Activated CD8-positive, alpha-beta T cell treated with anti-CD3 and anti-CD28 coated beads, Interleukin-2, amount 10 ng/mL, durations not matched to agents 7 days and 5 days (primary cell): ENCODE measurements at regions not wholly inside any gene's neighbourhood (a gene's known extent, or its start where the extent isn't known, plus 50 kb on each side); places are given as distances from the start of the nearest gene placed in this dataset.
"Not testable (repeated sequence)": the region's sequence is repeated elsewhere in the genome, so short reads cannot be mapped to it uniquely, and the experiment has no call there.

Experiments
- ATAC-seq: fragments of 150-1000 bp; cut with Tn5 transposase; one replicate; pipeline ENCODE4 v1.10.0; 2021; ENCODE audit warnings: moderate library complexity
- CTCF ChIA-PET: fragments of 350-600 bp; sonication (Branson Sonifier 250); formaldehyde crosslinking; loops from one replicate; lab custom pipeline; 2021; ENCODE audit warnings: antibody characterized with exemption; lab: Charles Lee
- POLR2A ChIA-PET: fragments of 350-600 bp; sonication (Branson Sonifier 250); formaldehyde crosslinking; loops from one replicate; lab custom pipeline; 2021; ENCODE audit warnings: antibody characterized with exemption; lab: Charles Lee
- DNase-seq: peaks from one replicate; pipeline ENCODE4 v3.0.0-alpha.2; 2020
- H3K27ac Mint-ChIP-seq: one replicate; pipeline ENCODE4 v1.8.0; 2021; ENCODE audit warnings: mild to moderate bottlenecking, mixed read lengths
- H3K27me3 Mint-ChIP-seq: one replicate; pipeline ENCODE4 v1.8.0; 2021; ENCODE audit warnings: low read depth, mixed read lengths
- H3K36me3 Mint-ChIP-seq: one replicate; pipeline ENCODE4 v1.8.0; 2021; ENCODE audit warnings: low read depth, mixed read lengths
- H3K4me1 Mint-ChIP-seq: one replicate; pipeline ENCODE4 v1.8.0; 2021; ENCODE audit warnings: low read depth, mixed read lengths
- H3K4me3 Mint-ChIP-seq: one replicate; pipeline ENCODE4 v1.8.0; 2021; ENCODE audit warnings: mild to moderate bottlenecking, mixed read lengths
- H3K9me3 Mint-ChIP-seq: one replicate; pipeline ENCODE4 v1.8.0; 2022; ENCODE audit warnings: mixed read lengths; ENCODE audit not compliant: insufficient read depth

DNA sequence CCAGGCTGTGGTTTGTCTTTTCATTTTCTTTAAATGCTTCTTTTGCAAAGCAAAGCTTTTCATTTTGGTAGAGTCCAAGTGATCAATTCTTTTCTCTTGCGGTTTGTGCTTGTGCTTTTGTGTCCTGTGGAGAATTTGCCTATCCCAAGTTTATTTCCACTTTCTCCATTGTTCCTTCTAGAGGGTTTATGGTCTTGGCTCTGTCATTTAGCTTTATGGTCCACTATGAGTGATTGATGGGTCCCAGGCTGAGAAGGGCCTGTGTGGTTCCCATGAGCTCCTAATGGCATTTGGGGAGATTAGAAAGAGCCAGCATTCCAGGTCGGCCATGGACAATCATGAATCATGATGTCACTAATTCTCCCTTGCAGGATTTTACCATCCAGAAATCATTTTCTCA, 86.5 kb downstream of the CPZ start:
- DNase-seq (no peak), ATAC-seq (no peak)
- no peaks in the 10 kb centered on the region for H3K4me1 Mint-ChIP-seq
- no peaks in the 10 kb centered on the region for H3K9me3 Mint-ChIP-seq
- no peak overlapping the region for H3K27ac Mint-ChIP-seq
- no peaks in the 10 kb centered on the region for H3K36me3 Mint-ChIP-seq
- ChIA-PET POLR2A (no interaction called here), CTCF (no interaction called here)
- no peak overlapping the region for H3K4me3 Mint-ChIP-seq
- H3K27me3 Mint-ChIP-seq: no peaks in the 10 kb centered on the region

DNA sequence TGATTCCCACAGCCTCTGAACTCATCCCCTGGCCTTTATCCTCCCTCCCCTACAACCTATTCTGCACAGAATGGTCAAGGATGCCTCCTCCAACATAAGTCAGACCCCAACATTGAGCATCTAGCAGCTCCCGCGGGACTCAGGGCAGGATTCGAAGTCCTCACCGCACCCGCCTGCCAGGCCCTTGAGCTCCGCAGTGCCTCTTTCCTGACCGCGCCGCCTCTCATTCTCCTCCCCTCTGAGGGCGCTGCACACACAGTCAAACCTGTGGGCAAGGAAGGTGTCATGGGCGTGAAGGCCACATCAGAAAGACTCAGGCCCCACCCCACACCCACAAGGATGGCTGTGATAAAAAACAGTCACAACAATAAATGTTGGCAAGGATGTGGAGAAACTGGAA, 84.1 kb downstream of the CPZ start:
- Mint-ChIP-seq H3K4me1 (no peaks in the 10 kb centered on the region), H3K9me3 (no peaks in the 10 kb centered on the region), H3K27me3 (no peaks in the 10 kb centered on the region), H3K4me3 (no peak overlapping the region), H3K27ac (no peak overlapping the region), H3K36me3 (no peaks in the 10 kb centered on the region)
- DNase-seq (no peak), ATAC-seq (no peak)
- ChIA-PET CTCF (no interaction called here), POLR2A (no interaction called here)

DNA sequence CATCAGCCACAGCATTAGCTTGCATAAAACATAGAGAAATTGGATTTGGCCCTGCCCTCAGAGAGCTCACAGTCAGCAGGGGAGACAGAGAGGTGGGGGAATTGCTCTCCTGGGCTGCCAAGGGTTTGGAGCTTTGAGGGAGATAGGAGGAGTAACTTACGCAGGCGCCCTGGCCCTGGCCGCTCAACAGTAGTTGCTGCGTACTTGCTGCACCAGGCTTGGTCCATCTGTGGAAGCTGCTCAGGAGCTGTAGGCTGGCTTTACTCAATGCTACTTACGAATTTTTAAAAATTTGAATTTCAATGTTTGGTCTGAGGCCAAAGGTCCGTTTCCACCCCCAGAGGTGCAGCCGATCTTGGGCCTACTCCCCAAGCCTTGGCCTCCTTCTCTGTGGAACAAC, 83.3 kb downstream of the CPZ start:
- H3K36me3 Mint-ChIP-seq: no peaks in the 10 kb centered on the region
- CTCF ChIA-PET: no interaction called here

DNA sequence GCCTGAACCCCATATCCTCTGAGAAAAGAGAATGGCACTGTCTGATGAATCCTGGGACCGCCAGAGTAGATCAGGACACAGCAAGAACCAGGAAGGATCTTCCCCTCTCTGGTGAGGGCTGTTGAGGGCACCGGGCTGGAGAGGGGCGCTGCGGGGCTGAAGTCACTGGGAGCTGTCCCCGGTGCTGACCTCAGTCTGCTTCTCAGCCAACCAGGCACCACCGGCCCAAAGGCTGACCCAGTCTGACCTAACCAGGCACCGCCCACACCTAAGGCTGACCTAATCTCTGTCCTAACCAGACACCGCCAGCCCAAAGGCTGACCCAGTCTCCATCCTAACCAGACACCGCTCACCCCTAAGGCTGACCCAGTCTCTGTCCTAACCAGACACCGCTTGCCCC, 82.8 kb downstream of the CPZ start:
- ATAC-seq: no peak
- Mint-ChIP-seq H3K9me3 (no peaks in the 10 kb centered on the region), H3K4me3 (no peak overlapping the region), H3K4me1 (no peaks in the 10 kb centered on the region), H3K27me3 (no peaks in the 10 kb centered on the region), H3K27ac (no peak overlapping the region), H3K36me3 (no peaks in the 10 kb centered on the region)
- CTCF ChIA-PET: no interaction called here
- POLR2A ChIA-PET: no interaction called here
- DNase-seq: no peak

More for the DNA sequence above, 83.3 kb downstream of the CPZ start:
- Mint-ChIP-seq H3K4me3 (no peak overlapping the region), H3K4me1 (no peaks in the 10 kb centered on the region), H3K27ac (no peak overlapping the region), H3K27me3 (no peaks in the 10 kb centered on the region), H3K9me3 (no peaks in the 10 kb centered on the region)
- DNase-seq (no peak), ATAC-seq (no peak)
- POLR2A ChIA-PET: no interaction called here

DNA sequence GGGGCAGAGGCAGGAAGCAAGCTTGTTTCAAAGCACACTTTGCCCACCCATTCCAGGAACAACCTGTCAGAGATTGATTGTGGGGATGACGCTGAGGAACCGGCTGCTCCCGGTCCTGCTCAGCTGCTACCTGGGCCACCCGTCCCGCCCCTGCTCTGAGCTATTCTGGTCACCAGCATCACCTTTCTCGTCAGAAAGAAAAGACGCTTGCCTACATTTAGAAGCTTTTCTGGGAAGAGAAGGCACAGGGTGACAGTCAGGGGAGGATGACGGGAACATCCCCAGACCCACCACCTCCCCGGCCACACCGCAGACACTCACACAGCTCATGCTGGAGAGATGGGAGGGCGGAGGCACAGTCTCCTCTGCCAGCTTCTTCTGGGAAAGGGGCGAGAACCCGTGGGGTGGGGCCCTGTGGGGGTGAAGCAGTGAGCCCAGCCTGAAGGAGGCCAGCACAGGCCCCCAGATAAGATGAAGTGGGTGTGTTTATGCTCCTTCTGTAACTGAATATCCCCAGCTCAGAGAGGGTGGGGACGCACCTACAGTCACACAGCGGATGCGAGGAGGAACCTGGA, 81.8 kb downstream of the CPZ start:
- no peak for ATAC-seq
- no peaks in the 10 kb centered on the region for H3K27me3 Mint-ChIP-seq
- POLR2A ChIA-PET: no interaction called here
- H3K36me3 Mint-ChIP-seq: no peaks in the 10 kb centered on the region
- H3K9me3 Mint-ChIP-seq: no peaks in the 10 kb centered on the region
- H3K27ac Mint-ChIP-seq: no peak overlapping the region
- no peak for DNase-seq
- H3K4me3 Mint-ChIP-seq: no peak overlapping the region
- no peaks in the 10 kb centered on the region for H3K4me1 Mint-ChIP-seq
- CTCF ChIA-PET: no interaction called here

DNA sequence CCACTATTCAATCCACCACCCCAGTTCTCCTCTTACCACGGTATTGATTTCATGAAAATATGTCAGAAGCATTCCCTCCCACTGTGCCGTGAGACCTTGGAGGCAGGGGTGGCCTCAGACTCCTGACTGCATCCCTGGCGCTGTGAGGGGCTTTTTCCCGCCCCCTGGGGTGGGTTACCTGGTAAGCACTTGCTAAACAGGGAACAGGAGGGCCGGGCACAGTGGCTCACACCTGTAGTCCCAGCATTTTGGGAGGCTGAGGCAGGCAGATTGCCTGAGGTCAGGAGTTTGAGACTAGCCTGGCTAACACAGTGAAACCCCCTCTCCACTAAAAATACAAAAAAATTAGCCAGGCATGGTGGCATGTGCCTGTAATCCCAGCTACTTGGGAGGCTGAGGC, 80.5 kb downstream of the CPZ start:
- H3K4me3 Mint-ChIP-seq, DNase-seq, H3K36me3 Mint-ChIP-seq, H3K9me3 Mint-ChIP-seq, CTCF ChIA-PET, POLR2A ChIA-PET, ATAC-seq, H3K4me1 Mint-ChIP-seq, H3K27ac Mint-ChIP-seq, H3K27me3 Mint-ChIP-seq: not testable (repeated sequence)

DNA sequence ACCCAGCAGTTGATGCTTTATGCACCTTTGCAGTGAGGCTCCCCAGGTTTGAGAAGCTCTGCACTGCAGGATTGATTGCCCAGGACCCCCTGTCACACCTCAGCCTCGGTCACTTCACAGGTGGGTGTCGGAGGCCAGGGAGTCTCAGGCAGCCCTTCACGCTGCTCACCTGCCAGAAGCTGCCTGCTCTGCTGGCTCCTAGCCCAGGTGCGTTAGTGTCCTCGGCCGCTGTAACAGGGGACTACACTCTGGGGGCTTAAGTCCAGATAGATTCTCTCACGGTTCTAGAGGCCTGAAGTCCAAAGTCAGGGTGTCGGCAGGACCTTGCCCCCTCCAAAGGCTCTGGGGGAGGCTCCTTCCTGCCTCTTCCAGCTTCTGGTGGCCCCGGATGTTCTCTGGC, 79.9 kb downstream of the CPZ start:
- POLR2A ChIA-PET: no interaction called here
- Mint-ChIP-seq H3K36me3 (no peaks in the 10 kb centered on the region), H3K9me3 (no peaks in the 10 kb centered on the region), H3K27ac (no peak overlapping the region), H3K4me1 (no peaks in the 10 kb centered on the region), H3K4me3 (no peak overlapping the region), H3K27me3 (peaks cover 3% of the 10 kb centered on the region)
- CTCF ChIA-PET: no interaction called here
- DNase-seq (no peak), ATAC-seq (no peak)

DNA sequence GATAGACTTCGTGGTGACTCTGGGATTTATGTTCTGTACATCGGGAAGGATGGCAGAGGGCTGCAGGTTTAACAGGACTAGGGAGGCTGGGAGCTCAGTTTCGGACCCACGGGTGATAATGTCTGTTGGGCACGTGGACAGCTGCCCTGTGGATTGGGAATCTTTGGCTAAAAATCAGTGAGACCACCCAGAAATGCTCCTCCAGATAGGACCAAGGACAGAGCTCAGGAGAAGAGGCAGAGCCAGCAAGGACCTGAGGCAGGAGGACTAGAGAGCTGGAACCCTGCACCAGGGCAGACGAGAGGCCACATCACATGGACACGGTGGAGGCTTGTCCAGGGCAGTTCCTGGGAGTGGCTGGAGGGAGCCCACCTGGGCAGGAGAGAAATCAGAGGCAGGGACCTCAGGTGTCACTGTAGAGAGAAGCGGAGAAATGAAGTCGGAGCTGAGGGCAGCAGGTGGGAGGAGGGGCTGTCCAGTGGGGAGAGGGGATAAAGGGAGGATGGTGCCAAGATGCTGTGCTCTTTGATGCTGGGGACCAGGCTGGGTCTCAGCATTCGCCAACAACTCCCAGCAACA, 79.2 kb downstream of the CPZ start:
- H3K9me3 Mint-ChIP-seq: no peaks in the 10 kb centered on the region
- CTCF ChIA-PET: interaction anchor here (1.5 kb wide), 1 partner anchor 246 kb away, joined by 3 read pairs; no protein-coding TSS in a partner anchor
- no peaks in the 10 kb centered on the region for H3K4me1 Mint-ChIP-seq
- POLR2A ChIA-PET: no interaction called here
- H3K4me3 Mint-ChIP-seq: no peak overlapping the region
- H3K27me3 Mint-ChIP-seq: peaks cover 3% of the 10 kb centered on the region
- H3K27ac Mint-ChIP-seq: no peak overlapping the region
- DNase-seq (no peak), ATAC-seq (no peak)
- no peaks in the 10 kb centered on the region for H3K36me3 Mint-ChIP-seq
